ENCODE measurements at regions not wholly inside any gene's neighbourhood (a gene's known extent, or its start where the extent isn't known, plus 50 kb on each side); places are given as distances from the start of the nearest gene placed in this dataset.

- no peak for DNase-seq (ENCODE audit: low read depth)
- Histone ChIP-seq H3K9ac (ENCODE audit: low read length) (no peak overlapping the region), H3K36me3 (ENCODE audit: control insufficient read depth, insufficient read depth, low read length, severe bottlenecking) (no peaks in the 10 kb centered on the region), H3K9me3 (ENCODE audit: control insufficient read depth, low read length) (no peaks in the 10 kb centered on the region), H3K4me3 (ENCODE audit: low read length) (no peak overlapping the region), H3K4me1 (ENCODE audit: control insufficient read depth, insufficient read depth, low read length) (peaks cover 11% of the 10 kb centered on the region), H3K27me3 (replicated peaks; ENCODE audit: control insufficient read depth, insufficient read depth, low read length) (no peaks in the 10 kb centered on the region)
Measured at GRCh38 chr3:18077128-18077840, 334.9 kb upstream of the TBC1D5 start.

- Histone ChIP-seq H3K9ac (ENCODE audit: low read length) (no peak overlapping the region), H3K36me3 (ENCODE audit: control insufficient read depth, insufficient read depth, low read length, severe bottlenecking) (no peaks in the 10 kb centered on the region), H3K27me3 (replicated peaks; ENCODE audit: control insufficient read depth, insufficient read depth, low read length) (no peaks in the 10 kb centered on the region), H3K9me3 (ENCODE audit: control insufficient read depth, low read length) (no peaks in the 10 kb centered on the region), H3K4me3 (ENCODE audit: low read length) (no peak overlapping the region), H3K4me1 (ENCODE audit: control insufficient read depth, insufficient read depth, low read length) (peaks cover 11% of the 10 kb centered on the region)
- DNase-seq (ENCODE audit: low read depth): no peak
Measured at GRCh38 chr3:18076301-18076700, 333.9 kb upstream of the TBC1D5 start.

- Histone ChIP-seq H3K36me3 (ENCODE audit: control insufficient read depth, insufficient read depth, low read length, severe bottlenecking) (no peaks in the 10 kb centered on the region), H3K4me1 (ENCODE audit: control insufficient read depth, insufficient read depth, low read length) (peaks cover 11% of the 10 kb centered on the region)
- no peak for DNase-seq (ENCODE audit: low read depth)
Measured at GRCh38 chr3:18075799-18076198, 333.4 kb upstream of the TBC1D5 start.

GRCh38 chr3:18071833-18072232 is 329.4 kb upstream of the TBC1D5 start:
- no peak overlapping the region for H3K4me3 ChIP-seq (ENCODE audit: low read length)
- peaks cover 13% of the 10 kb centered on the region for H3K4me1 ChIP-seq (ENCODE audit: control insufficient read depth, insufficient read depth, low read length)
- H3K9me3 ChIP-seq (ENCODE audit: control insufficient read depth, low read length): no peaks in the 10 kb centered on the region
- no peaks in the 10 kb centered on the region for H3K36me3 ChIP-seq (ENCODE audit: control insufficient read depth, insufficient read depth, low read length, severe bottlenecking)
- DNase-seq (ENCODE audit: low read depth): no peak
- no peak overlapping the region for H3K9ac ChIP-seq (ENCODE audit: low read length)
- H3K27me3 ChIP-seq (replicated peaks; ENCODE audit: control insufficient read depth, insufficient read depth, low read length): no peaks in the 10 kb centered on the region

More at GRCh38 chr3:18075799-18076198, 333.4 kb upstream of the TBC1D5 start:
- H3K4me3 ChIP-seq (ENCODE audit: low read length): no peak overlapping the region
- H3K27me3 ChIP-seq (replicated peaks; ENCODE audit: control insufficient read depth, insufficient read depth, low read length): no peaks in the 10 kb centered on the region
- no peak overlapping the region for H3K9ac ChIP-seq (ENCODE audit: low read length)
- H3K9me3 ChIP-seq (ENCODE audit: control insufficient read depth, low read length): no peaks in the 10 kb centered on the region

GRCh38 chr3:18070944-18071343 is 328.5 kb upstream of the TBC1D5 start:
- no peaks in the 10 kb centered on the region for H3K27me3 ChIP-seq (replicated peaks; ENCODE audit: control insufficient read depth, insufficient read depth, low read length)
- H3K4me1 ChIP-seq (ENCODE audit: control insufficient read depth, insufficient read depth, low read length): peaks cover 13% of the 10 kb centered on the region
- DNase-seq (ENCODE audit: low read depth): no peak
- H3K36me3 ChIP-seq (ENCODE audit: control insufficient read depth, insufficient read depth, low read length, severe bottlenecking): no peaks in the 10 kb centered on the region
- no peak overlapping the region for H3K4me3 ChIP-seq (ENCODE audit: low read length)
- no peak overlapping the region for H3K9ac ChIP-seq (ENCODE audit: low read length)
- H3K9me3 ChIP-seq (ENCODE audit: control insufficient read depth, low read length): no peaks in the 10 kb centered on the region

GRCh38 chr3:18070231-18070630 is 327.8 kb upstream of the TBC1D5 start:
- Histone ChIP-seq H3K9me3 (ENCODE audit: control insufficient read depth, low read length) (no peaks in the 10 kb centered on the region), H3K27me3 (replicated peaks; ENCODE audit: control insufficient read depth, insufficient read depth, low read length) (no peaks in the 10 kb centered on the region), H3K9ac (ENCODE audit: low read length) (no peak overlapping the region), H3K4me1 (ENCODE audit: control insufficient read depth, insufficient read depth, low read length) (peaks cover 13% of the 10 kb centered on the region), H3K4me3 (ENCODE audit: low read length) (no peak overlapping the region), H3K36me3 (ENCODE audit: control insufficient read depth, insufficient read depth, low read length, severe bottlenecking) (no peaks in the 10 kb centered on the region)
- DNase-seq (ENCODE audit: low read depth): no peak

GRCh38 chr3:18069568-18069967 is 327.1 kb upstream of the TBC1D5 start:
- no peak for DNase-seq (ENCODE audit: low read depth)
- peaks cover 13% of the 10 kb centered on the region for H3K4me1 ChIP-seq (ENCODE audit: control insufficient read depth, insufficient read depth, low read length)
- no peaks in the 10 kb centered on the region for H3K36me3 ChIP-seq (ENCODE audit: control insufficient read depth, insufficient read depth, low read length, severe bottlenecking)

GRCh38 chr3:18066899-18067582 is 324.6 kb upstream of the TBC1D5 start:
- H3K36me3 ChIP-seq (ENCODE audit: control insufficient read depth, insufficient read depth, low read length, severe bottlenecking): no peaks in the 10 kb centered on the region
- H3K4me1 ChIP-seq (ENCODE audit: control insufficient read depth, insufficient read depth, low read length): peaks cover 31% of the 10 kb centered on the region
- H3K4me3 ChIP-seq (ENCODE audit: low read length): no peak overlapping the region
- no peaks in the 10 kb centered on the region for H3K27me3 ChIP-seq (replicated peaks; ENCODE audit: control insufficient read depth, insufficient read depth, low read length)
- no peaks in the 10 kb centered on the region for H3K9me3 ChIP-seq (ENCODE audit: control insufficient read depth, low read length)
- H3K9ac ChIP-seq (ENCODE audit: low read length): no peak overlapping the region
- DNase-seq (ENCODE audit: low read depth): no peak

More at GRCh38 chr3:18069568-18069967, 327.1 kb upstream of the TBC1D5 start:
- no peaks in the 10 kb centered on the region for H3K27me3 ChIP-seq (replicated peaks; ENCODE audit: control insufficient read depth, insufficient read depth, low read length)
- H3K4me3 ChIP-seq (ENCODE audit: low read length): no peak overlapping the region
- H3K9me3 ChIP-seq (ENCODE audit: control insufficient read depth, low read length): no peaks in the 10 kb centered on the region
- H3K9ac ChIP-seq (ENCODE audit: low read length): no peak overlapping the region

- no peaks in the 10 kb centered on the region for H3K9me3 ChIP-seq (ENCODE audit: control insufficient read depth, low read length)
- no peak for DNase-seq (ENCODE audit: low read depth)
- H3K27me3 ChIP-seq (replicated peaks; ENCODE audit: control insufficient read depth, insufficient read depth, low read length): no peaks in the 10 kb centered on the region
- no peak overlapping the region for H3K4me3 ChIP-seq (ENCODE audit: low read length)
- no peak overlapping the region for H3K9ac ChIP-seq (ENCODE audit: low read length)
- peaks cover 33% of the 10 kb centered on the region for H3K4me1 ChIP-seq (ENCODE audit: control insufficient read depth, insufficient read depth, low read length)
- H3K36me3 ChIP-seq (ENCODE audit: control insufficient read depth, insufficient read depth, low read length, severe bottlenecking): no peaks in the 10 kb centered on the region
Measured at GRCh38 chr3:18064586-18064985, 322.2 kb upstream of the TBC1D5 start.

- H3K36me3 ChIP-seq (ENCODE audit: control insufficient read depth, insufficient read depth, low read length, severe bottlenecking): no peaks in the 10 kb centered on the region
- H3K4me1 ChIP-seq (ENCODE audit: control insufficient read depth, insufficient read depth, low read length): peaks cover 25% of the 10 kb centered on the region
- no peak overlapping the region for H3K9ac ChIP-seq (ENCODE audit: low read length)
- peak; percentile 3 for DNase-seq (ENCODE audit: low read depth)
- H3K9me3 ChIP-seq (ENCODE audit: control insufficient read depth, low read length): no peaks in the 10 kb centered on the region
- H3K4me3 ChIP-seq (ENCODE audit: low read length): no peak overlapping the region
- no peaks in the 10 kb centered on the region for H3K27me3 ChIP-seq (replicated peaks; ENCODE audit: control insufficient read depth, insufficient read depth, low read length)
Measured at GRCh38 chr3:18062657-18063025, 320.2 kb upstream of the TBC1D5 start.

GRCh38 chr3:18061737-18062656 is 319.6 kb upstream of the TBC1D5 start:
- Histone ChIP-seq H3K9me3 (ENCODE audit: control insufficient read depth, low read length) (no peaks in the 10 kb centered on the region), H3K4me3 (ENCODE audit: low read length) (no peak overlapping the region), H3K9ac (ENCODE audit: low read length) (no peak overlapping the region), H3K4me1 (ENCODE audit: control insufficient read depth, insufficient read depth, low read length) (peaks cover 25% of the 10 kb centered on the region), H3K27me3 (replicated peaks; ENCODE audit: control insufficient read depth, insufficient read depth, low read length) (no peaks in the 10 kb centered on the region), H3K36me3 (ENCODE audit: control insufficient read depth, insufficient read depth, low read length, severe bottlenecking) (no peaks in the 10 kb centered on the region)
- DNase-seq (ENCODE audit: low read depth): peak; percentile 15

All from adipocyte (in vitro differentiated cells).